ENCODE measurements at regions not wholly inside any gene's neighbourhood (a gene's known extent, or its start where the extent isn't known, plus 50 kb on each side); places are given as distances from the start of the nearest gene placed in this dataset.

- no peak overlapping the region for H3K4me3 Mint-ChIP-seq (ENCODE audit: unreplicated experiment)
- no peaks in the 10 kb centered on the region for H3K36me3 Mint-ChIP-seq (ENCODE audit: low read depth, unreplicated experiment)
- TF ChIP-seq CTCF (IDR thresholded peaks at IDR 0.05; ENCODE audit: unreplicated experiment) = no peak
- DNase-seq (ENCODE audit: low spot score) = no peak
- H3K4me1 Mint-ChIP-seq (ENCODE audit: unreplicated experiment) = no peaks in the 10 kb centered on the region
- no peak overlapping the region for H3K27ac Mint-ChIP-seq (ENCODE audit: unreplicated experiment)
- no peaks in the 10 kb centered on the region for H3K27me3 Mint-ChIP-seq (ENCODE audit: unreplicated experiment)
- H3K9me3 Mint-ChIP-seq (ENCODE audit: unreplicated experiment) = no peaks in the 10 kb centered on the region
Measured at GRCh38 chr14:53213761-53214160, 60.6 kb upstream of the DDHD1 start.

- Mint-ChIP-seq H3K4me3 (ENCODE audit: unreplicated experiment) (no peak overlapping the region), H3K9me3 (ENCODE audit: unreplicated experiment) (no peaks in the 10 kb centered on the region), H3K4me1 (ENCODE audit: unreplicated experiment) (no peaks in the 10 kb centered on the region), H3K27ac (ENCODE audit: unreplicated experiment) (no peak overlapping the region), H3K36me3 (ENCODE audit: low read depth, unreplicated experiment) (no peaks in the 10 kb centered on the region), H3K27me3 (ENCODE audit: unreplicated experiment) (peaks cover 3% of the 10 kb centered on the region)
- no peak for DNase-seq (ENCODE audit: low spot score)
- TF ChIP-seq CTCF (IDR thresholded peaks at IDR 0.05; ENCODE audit: unreplicated experiment) = no peak
Measured at GRCh38 chr14:53209370-53209769, 56.2 kb upstream of the DDHD1 start.

Data from endothelial cell (in vitro differentiated cells).